A673 (cell line): ENCODE measurements at regions not wholly inside any gene's neighbourhood (a gene's known extent, or its start where the extent isn't known, plus 50 kb on each side); places are given as distances from the start of the nearest gene placed in this dataset.

ENCODE experiments used
- EZH2 ChIP-seq: fragments of 200-600 bp; sonication (generic); IDR thresholded peaks from 2 replicates; pipeline ENCODE4 v1.6.1; 2017; ENCODE audit warnings: borderline replicate concordance, low read depth, mild to moderate bottlenecking, mixed read lengths, antibody characterized with exemption, low read length; ENCODE audit not compliant: poor library complexity, severe bottlenecking
- TF ChIP-seq, protein P1 (sequence below): fragments of 300-800, 200-600 bp; sonication (generic); conservative IDR thresholded peaks from 2 replicates; pipeline ENCODE4 v1.5.1; 2017; ENCODE audit warnings: low read depth, mild to moderate bottlenecking, antibody characterized with exemption, low read length, moderate library complexity, mixed read lengths

DNA sequence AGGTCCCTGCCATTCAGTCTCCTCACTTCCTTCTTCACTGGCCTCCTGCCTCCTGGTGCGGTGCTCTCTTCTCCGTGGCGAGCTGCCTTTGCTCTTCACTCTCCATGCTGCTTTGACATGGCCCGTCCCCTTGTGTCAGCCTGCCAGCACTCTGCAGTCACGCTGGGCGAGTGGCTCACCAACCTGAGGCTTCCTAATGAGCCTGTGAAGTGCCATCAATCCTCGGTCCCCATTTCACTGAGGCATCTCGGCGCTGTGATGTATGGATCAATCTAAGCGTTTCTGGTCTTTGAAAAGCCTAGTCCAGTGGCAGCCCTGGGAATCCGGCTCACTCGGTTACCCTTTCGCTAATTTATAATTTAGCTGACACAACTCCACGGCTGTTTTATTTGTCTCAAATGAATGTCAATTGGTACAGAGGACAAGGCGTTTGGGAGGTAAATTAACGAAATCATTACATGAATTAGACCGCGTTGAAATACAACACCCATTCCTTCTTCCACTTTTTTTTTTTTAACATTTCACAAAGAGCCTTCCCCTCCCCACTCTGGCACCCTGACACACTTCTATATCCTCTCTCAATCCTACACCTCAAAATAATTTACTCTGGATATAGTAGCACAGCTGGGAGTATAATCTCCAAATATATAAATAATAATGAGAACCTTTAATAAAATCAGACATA is 610.7 kb downstream of the TMEM114 start:
- TF ChIP-seq, protein P1, sequence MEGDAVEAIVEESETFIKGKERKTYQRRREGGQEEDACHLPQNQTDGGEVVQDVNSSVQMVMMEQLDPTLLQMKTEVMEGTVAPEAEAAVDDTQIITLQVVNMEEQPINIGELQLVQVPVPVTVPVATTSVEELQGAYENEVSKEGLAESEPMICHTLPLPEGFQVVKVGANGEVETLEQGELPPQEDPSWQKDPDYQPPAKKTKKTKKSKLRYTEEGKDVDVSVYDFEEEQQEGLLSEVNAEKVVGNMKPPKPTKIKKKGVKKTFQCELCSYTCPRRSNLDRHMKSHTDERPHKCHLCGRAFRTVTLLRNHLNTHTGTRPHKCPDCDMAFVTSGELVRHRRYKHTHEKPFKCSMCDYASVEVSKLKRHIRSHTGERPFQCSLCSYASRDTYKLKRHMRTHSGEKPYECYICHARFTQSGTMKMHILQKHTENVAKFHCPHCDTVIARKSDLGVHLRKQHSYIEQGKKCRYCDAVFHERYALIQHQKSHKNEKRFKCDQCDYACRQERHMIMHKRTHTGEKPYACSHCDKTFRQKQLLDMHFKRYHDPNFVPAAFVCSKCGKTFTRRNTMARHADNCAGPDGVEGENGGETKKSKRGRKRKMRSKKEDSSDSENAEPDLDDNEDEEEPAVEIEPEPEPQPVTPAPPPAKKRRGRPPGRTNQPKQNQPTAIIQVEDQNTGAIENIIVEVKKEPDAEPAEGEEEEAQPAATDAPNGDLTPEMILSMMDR = no peak
- no peak for TF ChIP-seq EZH2
